ENCODE measurements at regions not wholly inside any gene's neighbourhood (a gene's known extent, or its start where the extent isn't known, plus 50 kb on each side); places are given as distances from the start of the nearest gene placed in this dataset.

DNA sequence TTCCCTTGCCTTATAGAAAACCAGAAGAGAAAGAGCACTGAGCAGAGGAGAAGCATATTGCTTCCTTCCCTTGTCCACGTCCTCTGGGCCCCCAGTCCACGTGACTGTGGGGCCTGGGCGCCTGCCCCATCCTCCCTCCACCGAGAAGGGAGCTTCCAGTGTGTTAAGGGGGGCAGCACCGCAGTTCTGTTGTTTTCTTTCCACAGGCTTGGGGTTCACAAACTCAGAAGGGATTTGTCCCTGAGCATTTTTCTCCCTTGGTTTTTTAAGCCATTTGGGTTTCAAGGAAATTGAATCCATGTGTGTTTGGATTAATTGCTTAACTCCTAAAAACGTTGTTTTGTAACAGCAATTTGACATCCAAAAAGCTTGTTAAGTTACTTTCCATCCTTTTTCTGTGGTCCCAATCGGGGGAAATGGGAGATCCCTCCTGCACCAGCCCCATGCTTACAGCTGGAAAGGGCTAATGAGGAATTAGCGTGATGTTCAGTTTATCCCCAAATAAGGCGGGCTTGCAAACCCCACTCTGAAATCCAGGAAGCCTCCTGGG is 347.5 kb upstream of the TNRC6C start:
- TF ChIP-seq, protein P1, sequence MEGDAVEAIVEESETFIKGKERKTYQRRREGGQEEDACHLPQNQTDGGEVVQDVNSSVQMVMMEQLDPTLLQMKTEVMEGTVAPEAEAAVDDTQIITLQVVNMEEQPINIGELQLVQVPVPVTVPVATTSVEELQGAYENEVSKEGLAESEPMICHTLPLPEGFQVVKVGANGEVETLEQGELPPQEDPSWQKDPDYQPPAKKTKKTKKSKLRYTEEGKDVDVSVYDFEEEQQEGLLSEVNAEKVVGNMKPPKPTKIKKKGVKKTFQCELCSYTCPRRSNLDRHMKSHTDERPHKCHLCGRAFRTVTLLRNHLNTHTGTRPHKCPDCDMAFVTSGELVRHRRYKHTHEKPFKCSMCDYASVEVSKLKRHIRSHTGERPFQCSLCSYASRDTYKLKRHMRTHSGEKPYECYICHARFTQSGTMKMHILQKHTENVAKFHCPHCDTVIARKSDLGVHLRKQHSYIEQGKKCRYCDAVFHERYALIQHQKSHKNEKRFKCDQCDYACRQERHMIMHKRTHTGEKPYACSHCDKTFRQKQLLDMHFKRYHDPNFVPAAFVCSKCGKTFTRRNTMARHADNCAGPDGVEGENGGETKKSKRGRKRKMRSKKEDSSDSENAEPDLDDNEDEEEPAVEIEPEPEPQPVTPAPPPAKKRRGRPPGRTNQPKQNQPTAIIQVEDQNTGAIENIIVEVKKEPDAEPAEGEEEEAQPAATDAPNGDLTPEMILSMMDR (IDR thresholded peaks at IDR 0.05) = no peak
- TF ChIP-seq EP300 (IDR thresholded peaks at IDR 0.05) (no peak), POLR2A (IDR thresholded peaks at IDR 0.05) (no peak)
- Histone ChIP-seq H3K4me3 (no peak overlapping the region), H3K36me3 (no peaks in the 10 kb centered on the region), H3K27me3 (no peaks in the 10 kb centered on the region), H3K27ac (no peak overlapping the region), H3K4me1 (ENCODE audit: insufficient read depth) (no peaks in the 10 kb centered on the region), H3K9me3 (no peaks in the 10 kb centered on the region)
- intact Hi-C loops (cut with DNase I) = no loop called here
- 54 to 67% (median 64%) methylated on average over 9 of the region's 9 CpGs for WGBS, 3 donors
- DNase-seq = no peak

DNA sequence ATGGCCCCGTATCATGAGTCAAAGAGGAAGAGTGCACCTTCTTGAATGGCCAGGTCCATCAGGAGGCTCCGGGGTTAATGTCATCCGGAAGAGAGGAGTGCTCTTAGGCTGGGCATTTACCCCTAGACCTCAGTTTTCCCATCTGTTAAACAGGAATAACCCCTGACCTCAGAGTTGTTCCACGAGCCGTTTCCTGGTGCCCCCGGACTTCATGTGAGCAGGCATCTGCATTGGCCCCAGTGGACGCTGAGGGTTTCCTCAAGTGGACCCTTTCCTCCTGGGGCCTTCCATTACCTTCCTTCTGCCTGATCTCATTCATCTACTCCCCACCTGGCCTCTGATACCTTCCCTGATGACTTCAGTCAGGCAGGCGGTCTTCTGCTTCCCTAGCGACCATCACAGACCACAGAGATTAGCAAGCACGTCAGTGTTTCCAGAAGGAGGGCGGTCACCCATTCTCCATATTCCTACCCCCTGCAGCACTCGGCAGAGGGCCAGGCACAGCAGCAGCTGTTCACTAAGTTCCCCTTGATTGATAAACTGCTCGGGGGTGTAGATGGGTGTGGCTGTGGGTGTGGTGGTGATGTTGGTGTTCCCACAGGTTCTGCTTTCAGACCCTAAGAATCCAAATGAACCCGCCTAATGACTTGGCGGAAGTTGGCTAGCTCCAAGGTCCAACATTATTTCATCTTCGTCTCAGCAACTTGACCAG is 346.6 kb upstream of the TNRC6C start:
- TF ChIP-seq EP300 (IDR thresholded peaks at IDR 0.05) = no peak
- TF ChIP-seq, protein P1 (IDR thresholded peaks at IDR 0.05) = no peak
- intact Hi-C loops (cut with DNase I) = no loop called here
- Histone ChIP-seq H3K4me3 (no peak overlapping the region), H3K4me1 (ENCODE audit: insufficient read depth) (no peaks in the 10 kb centered on the region), H3K36me3 (no peaks in the 10 kb centered on the region), H3K27me3 (no peaks in the 10 kb centered on the region), H3K9me3 (no peaks in the 10 kb centered on the region), H3K27ac (no peak overlapping the region)
- DNase-seq = no peak
- whole genome bisulfite sequencing, 3 donors = 86 to 93% (median 91%) methylated on average over 16 of the region's 16 CpGs

DNA sequence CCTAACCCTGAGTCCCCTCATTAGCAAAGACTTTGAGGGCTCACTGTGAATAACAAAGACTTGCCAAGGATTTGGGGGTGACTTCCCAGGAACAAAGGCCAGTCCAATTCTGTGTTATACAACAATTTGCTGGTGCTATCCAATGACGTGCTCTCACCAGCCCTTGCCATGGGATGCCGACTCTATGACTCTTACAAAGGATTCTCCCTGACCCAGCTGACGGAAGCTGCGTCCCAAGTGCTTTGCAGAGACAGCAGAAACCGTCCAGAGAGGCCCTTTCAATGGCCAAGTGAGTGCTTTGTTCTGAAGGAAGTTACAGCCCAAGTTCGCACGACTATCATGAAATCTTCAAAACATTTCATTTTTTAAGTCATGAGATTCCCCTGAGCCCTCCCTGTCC is 345.3 kb upstream of the TNRC6C start:
- no peaks in the 10 kb centered on the region for H3K9me3 ChIP-seq
- intact Hi-C loops (cut with DNase I) = no loop called here
- no peaks in the 10 kb centered on the region for H3K4me1 ChIP-seq (ENCODE audit: insufficient read depth)
- no peaks in the 10 kb centered on the region for H3K36me3 ChIP-seq
- TF ChIP-seq EP300 (IDR thresholded peaks at IDR 0.05) (no peak), POLR2A (IDR thresholded peaks at IDR 0.05) (no peak)
- TF ChIP-seq, protein P1 (IDR thresholded peaks at IDR 0.05) = no peak
- no peaks in the 10 kb centered on the region for H3K27me3 ChIP-seq
- no peak overlapping the region for H3K4me3 ChIP-seq
- no peak for DNase-seq
- no peak overlapping the region for H3K27ac ChIP-seq
- 70 to 80% (median 75%) methylated on average over 7 of the region's 7 CpGs for WGBS, 3 donors

DNA sequence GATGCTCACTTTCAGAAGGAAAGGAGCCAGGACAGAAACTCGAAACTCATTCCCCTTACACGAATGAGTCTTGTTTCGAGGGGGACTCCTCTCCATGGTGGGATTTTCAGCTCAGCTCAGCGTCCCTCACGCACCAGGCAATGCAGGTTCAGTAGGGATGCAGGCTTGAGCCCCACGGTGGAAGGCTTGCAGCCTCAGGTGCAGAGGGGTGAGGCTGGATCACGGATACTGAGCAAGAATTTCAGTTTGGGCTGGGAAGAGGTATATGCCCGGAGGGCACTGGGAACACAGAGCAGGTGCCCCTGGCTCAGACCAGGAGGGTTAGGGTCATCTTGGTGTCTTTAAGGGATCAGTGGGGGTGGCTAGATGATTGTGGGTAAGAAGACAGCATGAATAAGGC is 344.9 kb upstream of the TNRC6C start:
- H3K27me3 ChIP-seq = no peaks in the 10 kb centered on the region
- H3K9me3 ChIP-seq = no peaks in the 10 kb centered on the region
- no peak for DNase-seq
- TF ChIP-seq POLR2A (IDR thresholded peaks at IDR 0.05) = no peak
- TF ChIP-seq EP300 (IDR thresholded peaks at IDR 0.05) = no peak
- TF ChIP-seq, protein P1 (IDR thresholded peaks at IDR 0.05) = no peak
- no peaks in the 10 kb centered on the region for H3K4me1 ChIP-seq (ENCODE audit: insufficient read depth)
- H3K27ac ChIP-seq = no peak overlapping the region
- H3K36me3 ChIP-seq = no peaks in the 10 kb centered on the region
- intact Hi-C loops (cut with DNase I) = no loop called here
- 82 to 88% (median 87%) methylated on average over 8 of the region's 8 CpGs for WGBS, 3 donors
- H3K4me3 ChIP-seq = no peak overlapping the region
